H9 (cell line): ENCODE measurements at regions not wholly inside any gene's neighbourhood (a gene's known extent, or its start where the extent isn't known, plus 50 kb on each side); places are given as distances from the start of the nearest gene placed in this dataset.

Experiments
- DNase-seq: peaks from one replicate; pipeline ENCODE4 v3.0.0-alpha.2; 2017
- H2AFZ ChIP-seq: one replicate; pipeline ENCODE4 v1.6.1; 2013; ENCODE audit warnings: mild to moderate bottlenecking, low read length, control low read depth, moderate library complexity
- H2AK5ac ChIP-seq: 2 replicates; pipeline ENCODE4 v1.6.1; 2013; ENCODE audit warnings: low read length, control low read depth, mixed read lengths; ENCODE audit not compliant: insufficient read length
- H2BK120ac ChIP-seq: one replicate; pipeline ENCODE4 v1.6.1; 2013; ENCODE audit warnings: low read depth, mild to moderate bottlenecking, low read length, control low read depth, inconsistent platforms; ENCODE audit not compliant: poor library complexity, severe bottlenecking
- H2BK12ac ChIP-seq: 2 replicates; pipeline ENCODE4 v1.6.1; 2013; ENCODE audit warnings: low read length, control low read depth, mixed read lengths, low read depth; ENCODE audit not compliant: insufficient read length
- H2BK15ac ChIP-seq: 2 replicates; pipeline ENCODE4 v1.6.1; 2013; ENCODE audit warnings: low read depth, low read length, control low read depth
- H2BK20ac ChIP-seq: one replicate; pipeline ENCODE4 v1.6.1; 2013; ENCODE audit warnings: low read depth, mild to moderate bottlenecking, low read length, control low read depth, inconsistent platforms; ENCODE audit not compliant: poor library complexity, severe bottlenecking
- H2BK5ac ChIP-seq: 2 replicates; pipeline ENCODE4 v1.6.1; 2013; ENCODE audit warnings: low read length, control low read depth, mixed read lengths; ENCODE audit not compliant: insufficient read length
- H3K14ac ChIP-seq: 2 replicates; pipeline ENCODE4 v1.6.1; 2013; ENCODE audit warnings: low read length, control low read depth; ENCODE audit not compliant: insufficient read depth
- H3K18ac ChIP-seq: 2 replicates; pipeline ENCODE4 v1.6.1; 2013; ENCODE audit warnings: low read depth, mild to moderate bottlenecking, mixed read lengths, low read length, control low read depth; ENCODE audit not compliant: insufficient read length
- H3K23ac ChIP-seq: 2 replicates; pipeline ENCODE4 v1.6.1; 2013; ENCODE audit warnings: low read length, control low read depth, mixed read lengths, low read depth; ENCODE audit not compliant: insufficient read length
- H3K23me2 ChIP-seq: 2 replicates; pipeline ENCODE4 v1.6.1; 2013; ENCODE audit warnings: low read depth, mild to moderate bottlenecking, mixed read lengths, low read length, control low read depth; ENCODE audit not compliant: insufficient read length, poor library complexity, severe bottlenecking
- H3K27ac ChIP-seq: 2 replicates; pipeline ENCODE4 v1.5.1; 2013; ENCODE audit warnings: low read length, control low read depth, mixed read lengths, low read depth; ENCODE audit not compliant: insufficient read length
- H3K27me3 ChIP-seq: 2 replicates; pipeline ENCODE4 v1.6.1; 2013; ENCODE audit warnings: low read length, control low read depth, inconsistent platforms; ENCODE audit not compliant: insufficient read depth
- H3K4ac ChIP-seq: 2 replicates; pipeline ENCODE4 v1.6.1; 2013; ENCODE audit warnings: low read depth, mild to moderate bottlenecking, control low read depth, inconsistent platforms, low read length, moderate library complexity
- H3K4me1 ChIP-seq: 2 replicates; pipeline ENCODE4 v1.6.1; 2013; ENCODE audit warnings: low read length, control low read depth, inconsistent platforms; ENCODE audit not compliant: insufficient read depth
- H3K4me2 ChIP-seq: 2 replicates; pipeline ENCODE4 v1.6.1; 2013; ENCODE audit warnings: low read length, control low read depth, mixed read lengths; ENCODE audit not compliant: insufficient read length, insufficient read depth
- H3K56ac ChIP-seq: 2 replicates; pipeline ENCODE4 v1.6.1; 2013; ENCODE audit warnings: low read depth, mild to moderate bottlenecking, mixed read lengths, low read length, control low read depth; ENCODE audit not compliant: insufficient read length
- H3K79me1 ChIP-seq: 2 replicates; pipeline ENCODE4 v1.6.1; 2013; ENCODE audit warnings: low read depth, mild to moderate bottlenecking, moderate library complexity, low read length, control low read depth, inconsistent platforms; ENCODE audit not compliant: insufficient read depth, poor library complexity, severe bottlenecking
- H3K79me2 ChIP-seq: 2 replicates; pipeline ENCODE4 v1.6.1; 2013; ENCODE audit warnings: low read length, control low read depth, inconsistent platforms; ENCODE audit not compliant: insufficient read depth
- H3K9ac ChIP-seq: 2 replicates; pipeline ENCODE4 v1.6.1; 2013; ENCODE audit warnings: low read length, control low read depth, mixed read lengths; ENCODE audit not compliant: insufficient read length; ENCODE audit errors: extremely low read depth
- H3K9me3 ChIP-seq: one replicate; pipeline ENCODE4 v1.6.1; 2013; ENCODE audit warnings: low read depth, low read length, inconsistent platforms; ENCODE audit not compliant: control insufficient read depth
- H3T11ph ChIP-seq: one replicate; pipeline ENCODE4 v1.6.1; 2013; ENCODE audit warnings: mild to moderate bottlenecking, low read length, control low read depth, inconsistent platforms
- H4K20me1 ChIP-seq: one replicate; pipeline ENCODE4 v1.6.1; 2013; ENCODE audit not compliant: control insufficient read depth, insufficient read length, insufficient read depth
- H4K5ac ChIP-seq: 2 replicates; pipeline ENCODE4 v1.6.1; 2013; ENCODE audit warnings: low read depth, mild to moderate bottlenecking, mixed read lengths, low read length, control low read depth; ENCODE audit not compliant: insufficient read length
- H4K8ac ChIP-seq: replicated peaks from 2 replicates; pipeline ENCODE4 v1.6.1; 2013; ENCODE audit warnings: low read length, control low read depth, mixed read lengths, low read depth; ENCODE audit not compliant: insufficient read length
- H4K91ac ChIP-seq: 2 replicates; pipeline ENCODE4 v1.6.1; 2013; ENCODE audit warnings: low read depth, mild to moderate bottlenecking, moderate library complexity, mixed read lengths, low read length, control low read depth; ENCODE audit not compliant: insufficient read length
- H3K27ac Mint-ChIP-seq, 3 experiments: 2 replicates in 2 of 3; 3 replicates in 1 of 3; pipeline ENCODE4 v1.8.0; 2020 to 2021; ENCODE audit warnings: mixed read lengths in 3 of 3, mild to moderate bottlenecking in 1 of 3, moderate library complexity in 1 of 3
- H3K27me3 Mint-ChIP-seq: 2 replicates; pipeline ENCODE4 v1.8.0; 2021; ENCODE audit warnings: low read depth, mild to moderate bottlenecking, moderate library complexity, mixed read lengths
- H3K36me3 Mint-ChIP-seq, 3 experiments: 2 replicates in 2 of 3; 3 replicates in 1 of 3; pipeline ENCODE4 v1.8.0; 2020 to 2021; ENCODE audit warnings: low read depth in 3 of 3, mixed read lengths in 3 of 3; ENCODE audit not compliant: insufficient read depth in 1 of 3
- H3K4me1 Mint-ChIP-seq, 2 experiments: 2 replicates each; pipeline ENCODE4 v1.8.0; 2020; ENCODE audit warnings: mixed read lengths in 2 of 2
- H3K4me3 Mint-ChIP-seq, 2 experiments: 2 replicates in 1 of 2; 3 replicates in 1 of 2; pipeline ENCODE4 v1.8.0; 2020 to 2021; ENCODE audit warnings: mild to moderate bottlenecking in 2 of 2, mixed read lengths in 2 of 2, moderate library complexity in 1 of 2
- H3K9me3 Mint-ChIP-seq, 2 experiments: 2 replicates in 1 of 2; 3 replicates in 1 of 2; pipeline ENCODE4 v1.8.0; 2020; ENCODE audit warnings: mild to moderate bottlenecking in 2 of 2, mixed read lengths in 2 of 2, moderate library complexity in 1 of 2
- WGBS: extraction: QIAGEN DNeasy Blood & Tissue Kit; methylation state at CpG from one replicate; pipeline ENCODE4 v1.1.7; 2013; ENCODE audit warnings: missing lambda C conversion rate, low lambda C conversion rate, mixed read lengths; ENCODE audit not compliant: insufficient read length; ENCODE audit errors: extremely low coverage; 5-methylcytosine and 5-hydroxymethylcytosine counted together
- TF ChIP-seq, protein P1 (sequence below): fragments of 200-600 bp; sonication (generic); conservative IDR thresholded peaks from 3 replicates; pipeline ENCODE4 v1.8.0; 2021; ENCODE audit warnings: antibody characterized with exemption, mild to moderate bottlenecking

- no CpG with 5 or more reads among the region's 3 CpGs for WGBS
- Histone ChIP-seq H3K18ac (no peak overlapping the region), H3K9ac (no peak overlapping the region), H2BK120ac (no peak overlapping the region), H3K4me1 (no peaks in the 10 kb centered on the region), H3K27ac (peak overlapping the region; percentile 77), H3K56ac (no peak overlapping the region), H2BK15ac (no peak overlapping the region), H3K23me2 (no peaks in the 10 kb centered on the region), H3K79me2 (no peaks in the 10 kb centered on the region), H3K9me3 (no peaks in the 10 kb centered on the region), H4K20me1 (no peaks in the 10 kb centered on the region), H2BK12ac (no peak overlapping the region), H3K27me3 (no peaks in the 10 kb centered on the region), H3K23ac (no peak overlapping the region), H3K4me2 (peak overlapping the region; percentile 29), H2AK5ac (no peak overlapping the region), H4K5ac (no peak overlapping the region), H3T11ph (no peak overlapping the region), H3K4ac (no peak overlapping the region), H2BK5ac (no peak overlapping the region), H4K91ac (no peak overlapping the region), H4K8ac (no peak overlapping the region), H3K14ac (no peak overlapping the region), H2AFZ (no peak overlapping the region), H2BK20ac (no peak overlapping the region), H3K79me1 (no peaks in the 10 kb centered on the region)
- H3K27ac Mint-ChIP-seq: peak overlapping the region; percentile 39 to 99 (median 89); a peak in 5 of 7 replicates
- TF ChIP-seq, protein P1, sequence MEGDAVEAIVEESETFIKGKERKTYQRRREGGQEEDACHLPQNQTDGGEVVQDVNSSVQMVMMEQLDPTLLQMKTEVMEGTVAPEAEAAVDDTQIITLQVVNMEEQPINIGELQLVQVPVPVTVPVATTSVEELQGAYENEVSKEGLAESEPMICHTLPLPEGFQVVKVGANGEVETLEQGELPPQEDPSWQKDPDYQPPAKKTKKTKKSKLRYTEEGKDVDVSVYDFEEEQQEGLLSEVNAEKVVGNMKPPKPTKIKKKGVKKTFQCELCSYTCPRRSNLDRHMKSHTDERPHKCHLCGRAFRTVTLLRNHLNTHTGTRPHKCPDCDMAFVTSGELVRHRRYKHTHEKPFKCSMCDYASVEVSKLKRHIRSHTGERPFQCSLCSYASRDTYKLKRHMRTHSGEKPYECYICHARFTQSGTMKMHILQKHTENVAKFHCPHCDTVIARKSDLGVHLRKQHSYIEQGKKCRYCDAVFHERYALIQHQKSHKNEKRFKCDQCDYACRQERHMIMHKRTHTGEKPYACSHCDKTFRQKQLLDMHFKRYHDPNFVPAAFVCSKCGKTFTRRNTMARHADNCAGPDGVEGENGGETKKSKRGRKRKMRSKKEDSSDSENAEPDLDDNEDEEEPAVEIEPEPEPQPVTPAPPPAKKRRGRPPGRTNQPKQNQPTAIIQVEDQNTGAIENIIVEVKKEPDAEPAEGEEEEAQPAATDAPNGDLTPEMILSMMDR: no peak
- H3K4me1 Mint-ChIP-seq: peaks cover 18 to 22% of the 10 kb centered on the region in 2 experiments
- H3K36me3 Mint-ChIP-seq: peaks cover 26 to 56% (median 30%) of the 10 kb centered on the region in 3 experiments
- no peak for DNase-seq
- peaks cover 23 to 38% of the 10 kb centered on the region in 2 experiments for H3K9me3 Mint-ChIP-seq
- H3K4me3 Mint-ChIP-seq: peak overlapping the region in 1 of 2 experiments; percentile 41; a peak in 3 of 5 replicates
- no peaks in the 10 kb centered on the region for H3K27me3 Mint-ChIP-seq
Observed at GRCh38 chr21:17989780-17990179, 170.6 kb upstream of the C21orf91 start.
